ENCODE measurements at regions not wholly inside any gene's neighbourhood (a gene's known extent, or its start where the extent isn't known, plus 50 kb on each side); places are given as distances from the start of the nearest gene placed in this dataset.

DNA sequence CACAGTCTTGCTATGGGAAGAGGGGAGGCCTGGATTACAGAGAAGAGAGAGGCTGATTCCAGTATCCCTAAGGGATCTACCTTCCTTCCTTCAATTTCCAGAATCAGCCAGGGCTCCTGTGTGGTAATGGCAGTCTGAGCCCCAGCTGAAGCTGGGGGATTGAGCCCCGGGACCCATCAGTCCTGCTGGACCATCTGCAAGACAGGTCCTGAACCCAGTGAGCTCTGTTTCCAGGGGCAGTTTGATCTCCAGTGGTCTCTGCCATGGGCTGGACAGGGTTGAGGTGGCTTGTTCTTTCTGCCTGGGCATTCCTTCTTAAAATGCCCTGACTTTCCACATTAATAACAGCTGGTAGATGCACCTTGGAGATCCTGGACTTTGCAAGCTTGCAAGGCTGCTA lies 685.2 kb downstream of the TBL1XR1 start:
- no peak for TF ChIP-seq EZH2phosphoT487 (IDR thresholded peaks at IDR 0.05; ENCODE audit: low read depth, severe bottlenecking, unreplicated experiment)
- no peak for TF ChIP-seq EZH2 (IDR thresholded peaks at IDR 0.05; ENCODE audit: borderline replicate concordance)
- TF ChIP-seq, protein P1, sequence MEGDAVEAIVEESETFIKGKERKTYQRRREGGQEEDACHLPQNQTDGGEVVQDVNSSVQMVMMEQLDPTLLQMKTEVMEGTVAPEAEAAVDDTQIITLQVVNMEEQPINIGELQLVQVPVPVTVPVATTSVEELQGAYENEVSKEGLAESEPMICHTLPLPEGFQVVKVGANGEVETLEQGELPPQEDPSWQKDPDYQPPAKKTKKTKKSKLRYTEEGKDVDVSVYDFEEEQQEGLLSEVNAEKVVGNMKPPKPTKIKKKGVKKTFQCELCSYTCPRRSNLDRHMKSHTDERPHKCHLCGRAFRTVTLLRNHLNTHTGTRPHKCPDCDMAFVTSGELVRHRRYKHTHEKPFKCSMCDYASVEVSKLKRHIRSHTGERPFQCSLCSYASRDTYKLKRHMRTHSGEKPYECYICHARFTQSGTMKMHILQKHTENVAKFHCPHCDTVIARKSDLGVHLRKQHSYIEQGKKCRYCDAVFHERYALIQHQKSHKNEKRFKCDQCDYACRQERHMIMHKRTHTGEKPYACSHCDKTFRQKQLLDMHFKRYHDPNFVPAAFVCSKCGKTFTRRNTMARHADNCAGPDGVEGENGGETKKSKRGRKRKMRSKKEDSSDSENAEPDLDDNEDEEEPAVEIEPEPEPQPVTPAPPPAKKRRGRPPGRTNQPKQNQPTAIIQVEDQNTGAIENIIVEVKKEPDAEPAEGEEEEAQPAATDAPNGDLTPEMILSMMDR (IDR thresholded peaks at IDR 0.05; ENCODE audit: poor library complexity) = no peak
- H3K4me1 ChIP-seq (ENCODE audit: insufficient read depth) = no peaks in the 10 kb centered on the region
- H3K27ac ChIP-seq = no peak overlapping the region
- DNase-seq (ENCODE audit: low spot score) = no peak
- no peaks in the 10 kb centered on the region for H3K36me3 ChIP-seq (replicated peaks; ENCODE audit: insufficient read depth, low read depth)
- H3K9me3 ChIP-seq (ENCODE audit: low read depth) = peaks cover 11% of the 10 kb centered on the region
- no peaks in the 10 kb centered on the region for H3K9me2 ChIP-seq (replicated peaks; ENCODE audit: insufficient read depth)
- 83% methylated on average over 1 of the region's 1 CpG for WGBS (ENCODE audit: low lambda C conversion rate, missing lambda C conversion rate)
- H3K4me2 ChIP-seq = no peak overlapping the region
- no peaks in the 10 kb centered on the region for H3K79me2 ChIP-seq
- H3K27me3 ChIP-seq = no peaks in the 10 kb centered on the region
- H2AFZ ChIP-seq = no peak overlapping the region
- H4K20me1 ChIP-seq (ENCODE audit: insufficient read depth, poor library complexity, severe bottlenecking) = no peaks in the 10 kb centered on the region
- H3K4me3 ChIP-seq = no peak overlapping the region

DNA sequence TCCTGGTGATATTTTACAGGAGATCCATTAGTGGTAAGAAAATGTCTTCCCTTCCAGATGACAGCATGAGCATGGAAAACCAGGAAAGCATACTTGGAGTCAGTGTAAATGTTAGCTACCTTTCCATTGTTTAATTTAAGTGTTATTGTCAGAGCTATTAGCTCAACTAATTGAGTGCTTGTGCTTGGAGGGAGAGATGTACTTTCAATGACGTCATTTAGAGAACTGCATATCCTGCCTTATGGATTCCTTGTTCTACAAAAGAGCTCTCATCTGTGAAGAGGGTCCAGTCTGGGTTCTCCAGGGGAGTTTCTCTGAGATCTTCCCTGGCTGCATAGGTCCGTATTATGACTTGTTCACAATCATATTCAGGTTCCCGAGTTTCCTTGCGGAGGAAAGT lies 687.2 kb downstream of the TBL1XR1 start:
- no peaks in the 10 kb centered on the region for H3K36me3 ChIP-seq (replicated peaks; ENCODE audit: insufficient read depth, low read depth)
- H3K4me3 ChIP-seq = no peak overlapping the region
- no peak for DNase-seq (ENCODE audit: low spot score)
- H3K4me1 ChIP-seq (ENCODE audit: insufficient read depth) = no peaks in the 10 kb centered on the region
- H3K27me3 ChIP-seq = no peaks in the 10 kb centered on the region
- WGBS (ENCODE audit: low lambda C conversion rate, missing lambda C conversion rate) = 95% methylated on average over 4 of the region's 4 CpGs
- no peaks in the 10 kb centered on the region for H4K20me1 ChIP-seq (ENCODE audit: insufficient read depth, poor library complexity, severe bottlenecking)
- TF ChIP-seq, protein P1 (IDR thresholded peaks at IDR 0.05; ENCODE audit: poor library complexity) = no peak
- TF ChIP-seq EZH2 (IDR thresholded peaks at IDR 0.05; ENCODE audit: borderline replicate concordance) (no peak), EZH2phosphoT487 (IDR thresholded peaks at IDR 0.05; ENCODE audit: low read depth, severe bottlenecking, unreplicated experiment) (no peak)
- H2AFZ ChIP-seq = no peak overlapping the region
- H3K9me2 ChIP-seq (replicated peaks; ENCODE audit: insufficient read depth) = no peaks in the 10 kb centered on the region
- peaks cover 11% of the 10 kb centered on the region for H3K9me3 ChIP-seq (ENCODE audit: low read depth)
- no peaks in the 10 kb centered on the region for H3K79me2 ChIP-seq
- no peak overlapping the region for H3K4me2 ChIP-seq
- H3K27ac ChIP-seq = no peak overlapping the region

DNA sequence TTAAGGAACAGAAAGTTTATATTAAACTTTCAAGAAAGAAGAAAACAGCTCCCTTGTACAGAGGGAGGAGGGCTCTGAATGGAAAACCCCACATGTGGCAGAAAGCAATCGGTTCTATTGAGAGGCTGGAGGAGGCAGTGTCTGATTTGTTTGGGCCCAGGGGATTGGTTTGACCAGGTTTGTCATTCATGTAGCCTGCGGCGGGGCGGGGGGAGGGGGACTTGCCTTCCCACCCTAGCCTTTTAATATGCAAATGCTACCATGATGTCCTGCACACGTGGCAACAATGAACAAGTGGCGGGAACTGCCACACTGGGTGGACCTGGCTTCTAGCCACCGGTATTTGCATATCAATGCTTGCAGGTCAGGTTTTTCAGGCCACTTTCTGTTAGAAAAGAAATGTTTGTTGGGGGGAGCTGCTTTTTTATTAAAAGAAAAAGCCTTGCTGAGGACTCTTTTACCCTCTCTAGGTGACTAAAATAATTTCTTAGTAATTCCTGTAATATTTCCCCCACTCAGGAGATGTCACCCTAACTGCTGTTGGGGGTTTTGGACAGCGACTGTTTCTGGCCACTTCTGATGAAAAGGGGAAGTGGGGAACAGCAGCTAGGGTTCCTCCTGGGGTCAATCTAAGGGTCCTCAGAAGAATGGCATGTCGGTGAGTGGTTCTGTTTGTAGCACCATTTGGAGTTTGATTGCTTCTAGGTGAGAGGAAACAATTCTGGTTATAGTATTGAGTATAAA lies 691.2 kb downstream of the TBL1XR1 start:
- no peak overlapping the region for H3K4me3 ChIP-seq
- no peaks in the 10 kb centered on the region for H3K9me2 ChIP-seq (replicated peaks; ENCODE audit: insufficient read depth)
- no peak overlapping the region for H2AFZ ChIP-seq
- 65% methylated on average over 9 of the region's 9 CpGs for WGBS (ENCODE audit: low lambda C conversion rate, missing lambda C conversion rate)
- no peaks in the 10 kb centered on the region for H3K36me3 ChIP-seq (replicated peaks; ENCODE audit: insufficient read depth, low read depth)
- no peaks in the 10 kb centered on the region for H4K20me1 ChIP-seq (ENCODE audit: insufficient read depth, poor library complexity, severe bottlenecking)
- TF ChIP-seq, protein P1 (IDR thresholded peaks at IDR 0.05; ENCODE audit: poor library complexity) = no peak
- TF ChIP-seq EZH2 (IDR thresholded peaks at IDR 0.05; ENCODE audit: borderline replicate concordance) = no peak
- TF ChIP-seq EZH2phosphoT487 (IDR thresholded peaks at IDR 0.05; ENCODE audit: low read depth, severe bottlenecking, unreplicated experiment) = no peak
- no peak overlapping the region for H3K27ac ChIP-seq
- DNase-seq (ENCODE audit: low spot score) = no peak
- no peak overlapping the region for H3K4me2 ChIP-seq
- H3K9me3 ChIP-seq (ENCODE audit: low read depth) = no peaks in the 10 kb centered on the region
- no peaks in the 10 kb centered on the region for H3K4me1 ChIP-seq (ENCODE audit: insufficient read depth)
- H3K79me2 ChIP-seq = no peaks in the 10 kb centered on the region
- no peaks in the 10 kb centered on the region for H3K27me3 ChIP-seq

Measured in hepatocyte (in vitro differentiated cells).